Prostate gland (tissue), 2 donors: ENCODE measurements at regions not wholly inside any gene's neighbourhood (a gene's known extent, or its start where the extent isn't known, plus 50 kb on each side); places are given as distances from the start of the nearest gene placed in this dataset.

Experiments
- CTCF ChIP-seq, 4 experiments: fragments of 200-600 bp in 2 of 4; fragments of 450-650 bp in 2 of 4; sonication (generic) in 2 of 4; IDR thresholded peaks; 1 replicate in 3 of 4; 2 replicates in 1 of 4; pipeline ENCODE4 v1.5.1; 2016 to 2019; ENCODE audit warnings: antibody characterized with exemption in 4 of 4, mild to moderate bottlenecking in 2 of 4, moderate library complexity in 2 of 4
- POLR2AphosphoS5 ChIP-seq: sonication (generic); formaldehyde crosslinking; IDR thresholded peaks from one replicate; pipeline ENCODE4 v1.6.1; 2017; ENCODE audit warnings: antibody characterized with exemption

- TF ChIP-seq CTCF (IDR thresholded peaks at IDR 0.05) (no peak), POLR2AphosphoS5 (no peak)
These were observed 263.6 kb upstream of the PTGER4 start for GRCh38 chr5:40416098-40416497.
